ENCODE measurements at regions not wholly inside any gene's neighbourhood (a gene's known extent, or its start where the extent isn't known, plus 50 kb on each side); places are given as distances from the start of the nearest gene placed in this dataset.
A peak's percentile ranks its signal among the peaks of the same experiment; 100 is the strongest.

DNA sequence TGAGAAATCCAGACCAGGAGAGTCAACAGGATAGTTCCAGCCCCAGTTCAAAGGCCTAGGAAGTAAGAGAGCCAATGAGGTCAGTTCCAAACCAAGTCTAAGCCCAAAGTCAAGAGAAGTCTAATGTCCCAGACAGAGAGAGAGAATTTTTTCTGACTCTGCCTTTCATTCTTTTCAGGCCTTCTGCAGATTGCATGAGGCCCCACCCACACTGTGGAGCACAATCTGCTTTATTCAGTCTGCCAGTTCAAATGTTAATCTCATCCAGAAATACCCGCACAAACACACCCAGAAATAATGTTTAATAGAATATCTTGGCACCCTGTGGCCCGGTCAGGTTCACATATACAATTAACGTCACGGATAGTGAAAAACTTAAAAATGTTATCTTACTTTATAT is 962.4 kb upstream of the SOX9 start:
- TF ChIP-seq EZH2 (IDR thresholded peaks at IDR 0.05; ENCODE audit: low read length, unreplicated experiment) (no peak), EZH2phosphoT487 (IDR thresholded peaks at IDR 0.05; ENCODE audit: borderline replicate concordance, low read length) (no peak)
- TF ChIP-seq, protein P1, sequence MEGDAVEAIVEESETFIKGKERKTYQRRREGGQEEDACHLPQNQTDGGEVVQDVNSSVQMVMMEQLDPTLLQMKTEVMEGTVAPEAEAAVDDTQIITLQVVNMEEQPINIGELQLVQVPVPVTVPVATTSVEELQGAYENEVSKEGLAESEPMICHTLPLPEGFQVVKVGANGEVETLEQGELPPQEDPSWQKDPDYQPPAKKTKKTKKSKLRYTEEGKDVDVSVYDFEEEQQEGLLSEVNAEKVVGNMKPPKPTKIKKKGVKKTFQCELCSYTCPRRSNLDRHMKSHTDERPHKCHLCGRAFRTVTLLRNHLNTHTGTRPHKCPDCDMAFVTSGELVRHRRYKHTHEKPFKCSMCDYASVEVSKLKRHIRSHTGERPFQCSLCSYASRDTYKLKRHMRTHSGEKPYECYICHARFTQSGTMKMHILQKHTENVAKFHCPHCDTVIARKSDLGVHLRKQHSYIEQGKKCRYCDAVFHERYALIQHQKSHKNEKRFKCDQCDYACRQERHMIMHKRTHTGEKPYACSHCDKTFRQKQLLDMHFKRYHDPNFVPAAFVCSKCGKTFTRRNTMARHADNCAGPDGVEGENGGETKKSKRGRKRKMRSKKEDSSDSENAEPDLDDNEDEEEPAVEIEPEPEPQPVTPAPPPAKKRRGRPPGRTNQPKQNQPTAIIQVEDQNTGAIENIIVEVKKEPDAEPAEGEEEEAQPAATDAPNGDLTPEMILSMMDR (conservative IDR thresholded peaks at IDR 0.05; ENCODE audit: low read depth, low read length) = no peak
- Histone ChIP-seq H3K4me2 (ENCODE audit: low read length) (no peak overlapping the region), H2AFZ (ENCODE audit: low read length) (no peak overlapping the region), H3F3A (ENCODE audit: low read length, unreplicated experiment) (no peaks in the 10 kb centered on the region), H3K27me3 (ENCODE audit: low read length) (no peaks in the 10 kb centered on the region), H3K27ac (ENCODE audit: low read length) (no peak overlapping the region), H3K79me2 (ENCODE audit: low read length) (no peaks in the 10 kb centered on the region), H3K9ac (ENCODE audit: low read length) (no peak overlapping the region), H4K20me1 (ENCODE audit: low read length) (no peaks in the 10 kb centered on the region), H3K9me3 (ENCODE audit: low read length) (no peaks in the 10 kb centered on the region), H3K4me3 (ENCODE audit: low read length) (no peak overlapping the region), H3K9me2 (replicated peaks; ENCODE audit: low read length) (no peaks in the 10 kb centered on the region), H3K36me3 (ENCODE audit: low read depth, low read length) (no peaks in the 10 kb centered on the region), H3K4me1 (ENCODE audit: insufficient read depth, low read length) (peaks cover 5% of the 10 kb centered on the region)
- ATAC-seq = no peak
- DNase-seq = no peak
- no TSS peak for BruUV-seq (replicated peaks)
- ChIA-PET CTCF (no interaction called here), POLR2A (ENCODE audit: unreplicated experiment) (no interaction called here)
- intact Hi-C loops (cut with micrococcal nuclease) = no loop called here

DNA sequence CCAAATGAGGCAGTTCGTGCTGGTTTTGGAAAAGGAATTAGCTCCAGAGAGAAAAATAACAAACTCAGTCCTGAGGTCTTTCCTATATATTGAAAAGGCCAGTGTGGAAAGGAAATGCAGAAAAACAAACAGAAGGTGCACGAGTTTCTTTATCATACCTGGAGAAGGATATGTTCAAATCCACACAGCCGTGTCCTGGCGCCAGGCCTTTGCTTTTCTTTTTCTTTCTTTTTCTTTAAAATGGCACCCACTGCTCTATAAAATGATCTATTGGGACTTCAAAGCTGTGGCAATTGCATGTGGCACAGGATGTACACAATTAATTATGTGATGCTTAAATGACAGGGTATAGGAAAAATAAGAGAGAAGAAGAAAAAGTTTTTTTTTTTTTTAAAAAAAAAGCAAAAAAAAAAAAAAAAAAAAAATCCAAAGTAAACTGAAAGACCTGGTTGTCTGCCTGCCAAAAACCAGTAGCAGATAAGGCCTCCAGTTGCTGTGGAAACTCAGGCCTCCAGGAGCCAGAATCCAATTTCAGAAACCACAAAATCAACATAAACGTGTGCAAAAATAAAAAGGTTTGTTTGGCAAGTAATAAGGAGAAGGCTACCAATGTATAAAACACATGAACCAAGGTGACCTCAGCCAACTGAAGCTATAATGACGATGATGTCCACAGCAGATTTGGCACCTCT is 957.6 kb upstream of the SOX9 start:
- ChIA-PET CTCF (no interaction called here), POLR2A (ENCODE audit: unreplicated experiment) (no interaction called here)
- peak; percentile 91 for ATAC-seq

DNA sequence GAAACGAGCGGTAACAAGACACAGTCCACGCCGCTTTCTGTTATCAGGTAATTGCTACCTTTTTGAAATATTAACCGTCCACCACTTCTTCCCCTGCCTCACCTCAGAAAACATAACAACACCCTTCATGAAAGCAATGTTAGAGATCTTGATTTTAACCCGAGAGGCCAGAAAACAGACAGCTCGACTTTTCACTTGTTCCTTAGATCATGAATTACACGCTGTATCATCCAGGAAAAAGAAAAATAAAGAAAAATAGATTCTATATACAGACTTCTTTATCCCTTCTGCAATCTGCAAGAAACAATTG is 957.1 kb upstream of the SOX9 start:
- Histone ChIP-seq H2AFZ (ENCODE audit: low read length) (no peak overlapping the region), H3K27me3 (ENCODE audit: low read length) (no peaks in the 10 kb centered on the region), H3F3A (ENCODE audit: low read length, unreplicated experiment) (no peaks in the 10 kb centered on the region), H3K9ac (ENCODE audit: low read length) (no peak overlapping the region), H4K20me1 (ENCODE audit: low read length) (no peaks in the 10 kb centered on the region), H3K79me2 (ENCODE audit: low read length) (no peaks in the 10 kb centered on the region), H3K27ac (ENCODE audit: low read length) (no peak overlapping the region), H3K4me1 (ENCODE audit: insufficient read depth, low read length) (peaks cover 9% of the 10 kb centered on the region), H3K4me2 (ENCODE audit: low read length) (peak overlapping the region; percentile 35; the same call in 1 of the 2 replicates), H3K9me3 (ENCODE audit: low read length) (no peaks in the 10 kb centered on the region), H3K36me3 (ENCODE audit: low read depth, low read length) (no peaks in the 10 kb centered on the region), H3K9me2 (replicated peaks; ENCODE audit: low read length) (no peaks in the 10 kb centered on the region), H3K4me3 (ENCODE audit: low read length) (no peak overlapping the region)
- ATAC-seq (no peak), DNase-seq (no peak)
- ChIA-PET POLR2A (ENCODE audit: unreplicated experiment) (no interaction called here), CTCF (no interaction called here)
- TF ChIP-seq EZH2 (IDR thresholded peaks at IDR 0.05; ENCODE audit: low read length, unreplicated experiment) = no peak
- TF ChIP-seq EZH2phosphoT487 (IDR thresholded peaks at IDR 0.05; ENCODE audit: borderline replicate concordance, low read length) = no peak
- TF ChIP-seq, protein P1 (conservative IDR thresholded peaks at IDR 0.05; ENCODE audit: low read depth, low read length) = no peak
- intact Hi-C loops (cut with micrococcal nuclease) = no loop called here
- BruUV-seq (replicated peaks) = no TSS peak

More for the DNA sequence above, 957.6 kb upstream of the SOX9 start:
- TF ChIP-seq EZH2phosphoT487 (IDR thresholded peaks at IDR 0.05; ENCODE audit: borderline replicate concordance, low read length) = 0 out of 2 replicates have a peak, but pooled peaks have one; percentile 52
- TF ChIP-seq, protein P1 (conservative IDR thresholded peaks at IDR 0.05; ENCODE audit: low read depth, low read length) = no peak
- Histone ChIP-seq H3K9ac (ENCODE audit: low read length) (no peak overlapping the region), H4K20me1 (ENCODE audit: low read length) (no peaks in the 10 kb centered on the region), H3K4me1 (ENCODE audit: insufficient read depth, low read length) (peaks cover 9% of the 10 kb centered on the region), H3K9me3 (ENCODE audit: low read length) (no peaks in the 10 kb centered on the region), H3K79me2 (ENCODE audit: low read length) (no peaks in the 10 kb centered on the region), H3F3A (ENCODE audit: low read length, unreplicated experiment) (no peaks in the 10 kb centered on the region), H3K9me2 (replicated peaks; ENCODE audit: low read length) (no peaks in the 10 kb centered on the region), H3K27me3 (ENCODE audit: low read length) (no peaks in the 10 kb centered on the region), H3K4me3 (ENCODE audit: low read length) (no peak overlapping the region), H3K4me2 (ENCODE audit: low read length) (peak overlapping the region; percentile 35; the same call in 1 of the 2 replicates), H3K27ac (ENCODE audit: low read length) (no peak overlapping the region), H3K36me3 (ENCODE audit: low read depth, low read length) (no peaks in the 10 kb centered on the region), H2AFZ (ENCODE audit: low read length) (no peak overlapping the region)
- DNase-seq = peak; percentile 81
- intact Hi-C loops (cut with micrococcal nuclease) = no loop called here
- BruUV-seq (replicated peaks) = no TSS peak
